Astrocyte (in vitro differentiated cells and primary cell): ENCODE measurements at regions not wholly inside any gene's neighbourhood (a gene's known extent, or its start where the extent isn't known, plus 50 kb on each side); places are given as distances from the start of the nearest gene placed in this dataset.

Source experiments
- DNase-seq: peaks from one replicate; pipeline ENCODE4 v3.0.0-alpha.2; 2010; ENCODE audit warnings: low read depth
- FAIRE-seq: peaks from 2 replicates; lab custom pipeline; 2011; peaks lifted over from hg19 to GRCh38; lab: Jason Lieb, UNC
- H2AFZ ChIP-seq: 2 replicates; pipeline ENCODE4 v1.6.0; 2012; ENCODE audit warnings: low read depth, low read length, inconsistent platforms
- H3K27ac ChIP-seq: 2 replicates; pipeline ENCODE4 v1.5.1; 2011; ENCODE audit warnings: low read depth, low read length, inconsistent platforms
- H3K27me3 ChIP-seq: 2 replicates; pipeline ENCODE4 v1.6.0; 2011; ENCODE audit warnings: low read length, inconsistent platforms; ENCODE audit not compliant: insufficient read depth
- H3K36me3 ChIP-seq: 2 replicates; pipeline ENCODE4 v1.5.1; 2011; ENCODE audit warnings: low read length, inconsistent platforms; ENCODE audit not compliant: insufficient read depth
- H3K4me1 ChIP-seq: 2 replicates; pipeline ENCODE4 v1.5.1; 2011; ENCODE audit warnings: low read length, inconsistent platforms; ENCODE audit not compliant: insufficient read depth
- H3K4me2 ChIP-seq: 2 replicates; pipeline ENCODE4 v1.6.0; 2012; ENCODE audit warnings: low read length, inconsistent platforms
- H3K4me3 ChIP-seq: 2 replicates; pipeline ENCODE4 v1.5.1; 2011; ENCODE audit warnings: low read depth, mild to moderate bottlenecking, low read length, inconsistent platforms; ENCODE audit not compliant: insufficient read depth
- H3K79me2 ChIP-seq: 2 replicates; pipeline ENCODE4 v1.6.0; 2012; ENCODE audit warnings: mild to moderate bottlenecking, low read length, inconsistent platforms; ENCODE audit not compliant: insufficient read depth
- H3K9ac ChIP-seq: 2 replicates; pipeline ENCODE4 v1.6.0; 2012; ENCODE audit warnings: mild to moderate bottlenecking, low read length, inconsistent platforms
- H3K9me3 ChIP-seq: 2 replicates; pipeline ENCODE4 v1.5.1; 2012; ENCODE audit warnings: low read depth, mild to moderate bottlenecking, low read length, inconsistent platforms; ENCODE audit not compliant: insufficient read depth
- H4K20me1 ChIP-seq: 2 replicates; pipeline ENCODE4 v1.6.0; 2012; ENCODE audit warnings: low read length, inconsistent platforms; ENCODE audit not compliant: insufficient read depth
- H3K27ac Mint-ChIP-seq: one replicate; pipeline ENCODE4 v1.8.0; 2021; ENCODE audit warnings: mild to moderate bottlenecking, mixed read lengths; ENCODE audit not compliant: unreplicated experiment
- H3K27me3 Mint-ChIP-seq: one replicate; pipeline ENCODE4 v1.8.0; 2021; ENCODE audit warnings: low read depth, mixed read lengths; ENCODE audit not compliant: unreplicated experiment
- H3K36me3 Mint-ChIP-seq: one replicate; pipeline ENCODE4 v1.8.0; 2021; ENCODE audit warnings: low read depth, mixed read lengths; ENCODE audit not compliant: unreplicated experiment
- H3K4me1 Mint-ChIP-seq: one replicate; pipeline ENCODE4 v1.8.0; 2021; ENCODE audit warnings: low read depth, mixed read lengths; ENCODE audit not compliant: unreplicated experiment
- H3K4me3 Mint-ChIP-seq: one replicate; pipeline ENCODE4 v1.8.0; 2021; ENCODE audit warnings: mild to moderate bottlenecking, moderate library complexity, mixed read lengths; ENCODE audit not compliant: unreplicated experiment
- H3K9me3 Mint-ChIP-seq: one replicate; pipeline ENCODE4 v1.8.0; 2021; ENCODE audit warnings: mild to moderate bottlenecking, mixed read lengths; ENCODE audit not compliant: unreplicated experiment
- CTCF ChIP-seq: IDR thresholded peaks from 2 replicates; pipeline ENCODE4 v1.5.1; 2011; ENCODE audit warnings: low read depth, mild to moderate bottlenecking, inconsistent platforms, low read length, moderate library complexity; ENCODE audit not compliant: insufficient read depth
- EZH2 ChIP-seq: IDR thresholded peaks from 2 replicates; pipeline ENCODE4 v1.6.1; 2012; ENCODE audit warnings: mild to moderate bottlenecking, low read length, inconsistent platforms; ENCODE audit not compliant: insufficient read depth

DNA sequence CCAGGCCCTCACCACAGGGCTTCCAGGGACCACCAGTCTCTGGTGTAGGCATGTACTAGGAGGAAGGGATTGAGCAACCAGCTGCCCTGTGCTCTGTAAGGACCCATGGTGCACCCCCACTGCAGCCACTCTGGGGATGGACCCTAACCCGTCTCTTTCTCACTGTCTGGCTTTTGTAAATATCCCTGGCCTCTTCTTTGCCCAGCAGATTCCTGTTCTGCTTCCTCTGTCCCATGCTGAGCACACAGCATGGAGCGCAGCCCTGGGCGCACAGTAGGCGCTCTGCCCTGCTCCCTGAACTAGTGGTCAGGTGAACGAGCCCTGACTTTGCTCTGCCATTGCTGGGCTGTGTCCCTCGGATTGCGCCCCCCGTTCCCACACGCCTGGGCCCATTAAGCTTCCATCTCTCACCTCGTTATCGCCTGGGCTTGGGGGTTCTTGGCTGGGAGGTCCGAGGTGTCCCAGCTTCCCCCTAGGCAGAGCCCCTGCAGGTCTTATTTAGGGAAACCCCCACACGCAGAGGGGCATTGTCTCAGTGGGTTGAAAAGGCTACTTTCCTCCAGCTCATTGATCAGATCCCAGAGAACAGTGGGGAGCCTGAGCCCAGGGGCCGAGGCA, 162.1 kb downstream of the MYCN start:
- Mint-ChIP-seq H3K27ac (no peak overlapping the region), H3K9me3 (no peaks in the 10 kb centered on the region), H3K27me3 (peaks cover 18% of the 10 kb centered on the region), H3K36me3 (no peaks in the 10 kb centered on the region), H3K4me3 (no peak overlapping the region), H3K4me1 (peaks cover 13% of the 10 kb centered on the region)
- no peak overlapping the region for H3K4me2 ChIP-seq
- H3K4me3 ChIP-seq: no peak overlapping the region
- no peak overlapping the region for H2AFZ ChIP-seq
- no peaks in the 10 kb centered on the region for H3K4me1 ChIP-seq
- no peak for DNase-seq
- H3K36me3 ChIP-seq: no peaks in the 10 kb centered on the region
- H3K9ac ChIP-seq: no peak overlapping the region
- H3K27me3 ChIP-seq: no peaks in the 10 kb centered on the region
- H3K27ac ChIP-seq: no peak overlapping the region
- no peaks in the 10 kb centered on the region for H3K79me2 ChIP-seq
- TF ChIP-seq EZH2 (no peak), CTCF (no peak)
- H3K9me3 ChIP-seq: peaks cover 4% of the 10 kb centered on the region
- no peaks in the 10 kb centered on the region for H4K20me1 ChIP-seq
- FAIRE-seq: no peak

DNA sequence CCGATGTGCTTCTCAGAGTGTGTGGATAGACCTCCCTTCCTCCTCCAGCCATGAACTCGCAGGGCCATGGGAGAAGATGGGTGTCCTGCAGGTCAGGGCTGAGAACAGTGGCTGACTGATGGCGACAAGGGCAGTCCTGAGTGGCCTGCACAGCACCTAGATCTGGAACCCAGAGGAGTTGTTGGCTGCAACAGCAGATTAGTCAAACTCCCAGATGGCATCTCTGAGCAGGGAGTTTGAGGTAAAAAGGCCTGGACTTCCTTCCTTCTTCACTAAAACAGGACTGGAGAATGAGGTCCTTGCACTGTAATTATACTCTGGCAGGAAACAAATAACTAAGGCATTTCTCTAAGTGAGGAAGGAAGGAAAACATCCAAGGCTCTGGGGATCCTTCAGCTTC, 160.8 kb downstream of the MYCN start:
- Histone ChIP-seq H4K20me1 (no peaks in the 10 kb centered on the region), H3K9me3 (peaks cover 4% of the 10 kb centered on the region), H3K4me2 (no peak overlapping the region), H2AFZ (no peak overlapping the region), H3K79me2 (no peaks in the 10 kb centered on the region), H3K27me3 (no peaks in the 10 kb centered on the region), H3K4me3 (no peak overlapping the region), H3K4me1 (no peaks in the 10 kb centered on the region), H3K9ac (no peak overlapping the region), H3K36me3 (no peaks in the 10 kb centered on the region), H3K27ac (no peak overlapping the region)
- Mint-ChIP-seq H3K4me1 (peaks cover 13% of the 10 kb centered on the region), H3K36me3 (no peaks in the 10 kb centered on the region), H3K27ac (no peak overlapping the region), H3K9me3 (no peaks in the 10 kb centered on the region), H3K27me3 (peaks cover 12% of the 10 kb centered on the region), H3K4me3 (no peak overlapping the region)
- TF ChIP-seq EZH2 (no peak), CTCF (no peak)
- DNase-seq (no peak), FAIRE-seq (no peak)

- Mint-ChIP-seq H3K36me3 (no peaks in the 10 kb centered on the region), H3K4me1 (peaks cover 2% of the 10 kb centered on the region), H3K4me3 (no peak overlapping the region), H3K27ac (no peak overlapping the region), H3K9me3 (peaks cover under 1% of the 10 kb centered on the region), H3K27me3 (peaks cover 9% of the 10 kb centered on the region)
- no peaks in the 10 kb centered on the region for H3K4me1 ChIP-seq
- FAIRE-seq: no peak
- H2AFZ ChIP-seq: no peak overlapping the region
- H3K9ac ChIP-seq: no peak overlapping the region
- no peak for TF ChIP-seq EZH2
- TF ChIP-seq CTCF: no peak
- peaks cover 1% of the 10 kb centered on the region for H3K9me3 ChIP-seq
- H3K27me3 ChIP-seq: no peaks in the 10 kb centered on the region
- DNase-seq: no peak
- no peaks in the 10 kb centered on the region for H4K20me1 ChIP-seq
- no peak overlapping the region for H3K4me2 ChIP-seq
- H3K36me3 ChIP-seq: no peaks in the 10 kb centered on the region
- H3K27ac ChIP-seq: no peak overlapping the region
- no peak overlapping the region for H3K4me3 ChIP-seq
- no peaks in the 10 kb centered on the region for H3K79me2 ChIP-seq
Observed at GRCh38 chr2:16100006-16100405, 159.7 kb downstream of the MYCN start.
